A673 (cell line): ENCODE measurements at regions not wholly inside any gene's neighbourhood (a gene's known extent, or its start where the extent isn't known, plus 50 kb on each side); places are given as distances from the start of the nearest gene placed in this dataset.

ENCODE experiments used
- BruUV-seq: library from RNA; stranded (reverse); fragments of 400-500 nt; replicated peaks from 2 replicates; lab custom pipeline; 2021; lab: Mats Ljungman, UMichigan
- CTCF ChIA-PET: fragments of 300-600 bp; sonication (Branson Sonifier 250); formaldehyde crosslinking; loops from one replicate; lab custom pipeline; 2022; ENCODE audit warnings: antibody characterized with exemption; lab: Charles Lee
- POLR2A ChIA-PET: fragments of 300-600 bp; sonication (Branson Sonifier 250); formaldehyde crosslinking; loops from one replicate; lab custom pipeline; 2022; ENCODE audit warnings: antibody characterized with exemption; ENCODE audit not compliant: low non-redundant PET; lab: Charles Lee
- DNase-seq: peaks from one replicate; pipeline ENCODE4 v3.0.0-alpha.2; 2015; ENCODE audit warnings: low spot score
- H3K27ac ChIP-seq: fragments of 200-600 bp; sonication (generic); 2 replicates; pipeline ENCODE4 v1.5.1; 2016; ENCODE audit warnings: mixed run types, low read depth, mild to moderate bottlenecking, mixed read lengths, antibody characterized with exemption, low read length; ENCODE audit not compliant: poor library complexity, severe bottlenecking
- H3K27me3 ChIP-seq: fragments of 200-600 bp; sonication (generic); replicated peaks from 2 replicates; pipeline ENCODE4 v1.6.1; 2017; ENCODE audit warnings: mixed run types, low read depth, mild to moderate bottlenecking, mixed read lengths, antibody characterized with exemption, low read length; ENCODE audit not compliant: insufficient read depth, poor library complexity
- H3K36me3 ChIP-seq: fragments of 200-600 bp; sonication (generic); 2 replicates; pipeline ENCODE4 v1.6.1; 2016; ENCODE audit warnings: mixed run types, mild to moderate bottlenecking, mixed read lengths, antibody characterized with exemption, low read length; ENCODE audit not compliant: insufficient read depth, poor library complexity, severe bottlenecking
- H3K4me1 ChIP-seq: fragments of 200-600 bp; sonication (generic); 2 replicates; pipeline ENCODE4 v1.6.1; 2017; ENCODE audit warnings: mixed run types, mild to moderate bottlenecking, mixed read lengths, antibody characterized with exemption, low read length; ENCODE audit not compliant: insufficient read depth, poor library complexity, severe bottlenecking
- H3K4me3 ChIP-seq: fragments of 200-600 bp; sonication (generic); 2 replicates; pipeline ENCODE4 v1.5.1; 2016; ENCODE audit warnings: low read depth, mixed run types, mild to moderate bottlenecking, mixed read lengths, low read length; ENCODE audit not compliant: poor library complexity, severe bottlenecking
- H3K9me3 ChIP-seq: fragments of 200-600 bp; sonication (generic); 2 replicates; pipeline ENCODE4 v1.6.1; 2016; ENCODE audit warnings: mixed run types, low read depth, mild to moderate bottlenecking, mixed read lengths, antibody characterized with exemption, low read length; ENCODE audit not compliant: poor library complexity, severe bottlenecking
- CTCF ChIP-seq: fragments of 300-800, 200-600 bp; sonication (generic); conservative IDR thresholded peaks from 2 replicates; pipeline ENCODE4 v1.5.1; 2017; ENCODE audit warnings: low read depth, mild to moderate bottlenecking, antibody characterized with exemption, low read length, moderate library complexity, mixed read lengths
- EZH2 ChIP-seq: fragments of 200-600 bp; sonication (generic); IDR thresholded peaks from 2 replicates; pipeline ENCODE4 v1.6.1; 2017; ENCODE audit warnings: borderline replicate concordance, low read depth, mild to moderate bottlenecking, mixed read lengths, antibody characterized with exemption, low read length; ENCODE audit not compliant: poor library complexity, severe bottlenecking
- intact Hi-C: fragments of 100-400 bp; cut with micrococcal nuclease; formaldehyde crosslinking; loops from one replicate; pipeline ENCODE4 v1.10.0; 2022; ENCODE audit not compliant: unreplicated experiment

DNA sequence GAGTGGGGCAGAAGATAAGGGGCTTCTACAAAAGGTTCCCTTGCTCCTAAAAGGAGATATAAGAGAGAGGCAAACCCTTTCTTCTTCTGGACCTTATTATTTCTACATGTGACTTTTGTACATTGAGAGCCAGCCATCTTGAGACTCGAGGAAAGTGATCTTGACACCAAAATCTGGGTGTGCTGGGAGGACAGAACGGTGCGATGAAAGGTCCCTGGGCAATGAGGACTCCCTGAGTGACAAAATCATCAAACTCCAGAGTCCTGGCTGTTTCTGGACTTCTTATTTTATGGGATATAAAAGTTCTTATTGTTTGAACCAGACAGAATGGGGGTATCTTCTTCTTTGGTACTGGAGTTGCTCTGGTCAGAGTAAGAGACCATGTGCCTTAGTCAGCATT, 411.0 kb downstream of the ZNF536 start:
- BruUV-seq: no TSS peak
- TF ChIP-seq EZH2: no peak
- no peak for TF ChIP-seq CTCF
- no peak overlapping the region for H3K27ac ChIP-seq
- peaks cover 35% of the 10 kb centered on the region for H3K4me1 ChIP-seq
- H3K9me3 ChIP-seq: no peaks in the 10 kb centered on the region
- ChIA-PET POLR2A (no interaction called here), CTCF (no interaction called here)
- H3K36me3 ChIP-seq: no peaks in the 10 kb centered on the region
- intact Hi-C loops: loop anchor here (5.0 to 10.0 kb wide), 4 partner anchors 96 to 562 kb away; partner anchors contain the start of gene TSHZ3
- no peak for DNase-seq
- H3K27me3 ChIP-seq: no peaks in the 10 kb centered on the region
- no peak overlapping the region for H3K4me3 ChIP-seq

GRCh38 chr19:30781519-30781918, 409.3 kb downstream of the ZNF536 start:
- CTCF ChIA-PET: no interaction called here

GRCh38 chr19:30781047-30781446, 408.9 kb downstream of the ZNF536 start:
- POLR2A ChIA-PET: no interaction called here
- no peak for DNase-seq
- no peaks in the 10 kb centered on the region for H3K27me3 ChIP-seq
- H3K4me3 ChIP-seq: no peak overlapping the region
- intact Hi-C loops: loop anchor here (5.0 to 10.0 kb wide), 4 partner anchors 94 to 564 kb away; partner anchors contain the start of gene TSHZ3
- H3K36me3 ChIP-seq: no peaks in the 10 kb centered on the region
- peaks cover 40% of the 10 kb centered on the region for H3K4me1 ChIP-seq
- no peak for TF ChIP-seq EZH2
- no peak for TF ChIP-seq CTCF
- peak overlapping the region; percentile 97 for H3K27ac ChIP-seq
- no TSS peak for BruUV-seq
- no peaks in the 10 kb centered on the region for H3K9me3 ChIP-seq
- CTCF ChIA-PET: no interaction called here

More at GRCh38 chr19:30781519-30781918, 409.3 kb downstream of the ZNF536 start:
- no TSS peak for BruUV-seq
- Histone ChIP-seq H3K27me3 (no peaks in the 10 kb centered on the region), H3K4me3 (no peak overlapping the region), H3K27ac (peak overlapping the region; percentile 97), H3K4me1 (peaks cover 35% of the 10 kb centered on the region), H3K36me3 (no peaks in the 10 kb centered on the region), H3K9me3 (no peaks in the 10 kb centered on the region)
- intact Hi-C loops: loop anchor here (5.0 to 10.0 kb wide), 4 partner anchors 94 to 563 kb away; partner anchors contain the start of gene TSHZ3
- peak; percentile 72 for DNase-seq
- POLR2A ChIA-PET: no interaction called here
- TF ChIP-seq EZH2 (no peak), CTCF (no peak)
